ENCODE measurements at regions not wholly inside any gene's neighbourhood (a gene's known extent, or its start where the extent isn't known, plus 50 kb on each side); places are given as distances from the start of the nearest gene placed in this dataset.
"Not testable (repeated sequence)": the region's sequence is repeated elsewhere in the genome, so short reads cannot be mapped to it uniquely, and the experiment has no call there.

- ChIA-PET POLR2A (no interaction called here), CTCF (no interaction called here)
- no peak overlapping the region for H3K4me3 ChIP-seq (ENCODE audit: low read depth in 2 of 2, low read length in 2 of 2)
- ATAC-seq (no peak), DNase-seq (ENCODE audit: low read depth, low spot score) (no peak)
- no peaks in the 10 kb centered on the region for H3K4me1 ChIP-seq (ENCODE audit: control insufficient read depth, insufficient read depth, low read length)
- H3K9me3 ChIP-seq (ENCODE audit: control insufficient read depth, insufficient read depth, low read depth, low read length) = no peaks in the 10 kb centered on the region
- intact Hi-C loops (cut with micrococcal nuclease; ENCODE audit: unreplicated experiment) = no loop called here
- no peaks in the 10 kb centered on the region for H3K27me3 ChIP-seq (ENCODE audit: control insufficient read depth, insufficient read depth, low read length)
- TF ChIP-seq TCF7L2 (IDR thresholded peaks at IDR 0.05; ENCODE audit: low read depth, low read length) = no peak
- TF ChIP-seq REST (IDR thresholded peaks at IDR 0.05; ENCODE audit: insufficient read depth in 1 of 2, low read depth in 2 of 2, low read length in 1 of 2) = no peak
- TF ChIP-seq SIN3A (IDR thresholded peaks at IDR 0.05; ENCODE audit: borderline replicate concordance, insufficient read depth, low read depth, low read length) = no peak
- no peak for TF ChIP-seq CTCF (IDR thresholded peaks at IDR 0.05)
- TF ChIP-seq POLR2AphosphoS5 (IDR thresholded peaks at IDR 0.05; ENCODE audit: low read depth, low read length) = no peak
- in situ Hi-C loops (cut with HindIII; ENCODE audit: low pct_unique_long_range_greater_than_20kb, low sequenced_read_pairs) = no loop called here
- H3K27ac ChIP-seq (ENCODE audit: low read length) = no peak overlapping the region
- H3K36me3 ChIP-seq (ENCODE audit: control insufficient read depth, insufficient read depth, low read length) = no peaks in the 10 kb centered on the region
- no TSS peak for BruUV-seq (replicated peaks)
These were observed 125.7 kb upstream of the NDST3 start for GRCh38 chr4:117908306-117909207.

- TF ChIP-seq REST (IDR thresholded peaks at IDR 0.05; ENCODE audit: insufficient read depth in 1 of 2, low read depth in 2 of 2, low read length in 1 of 2) = no peak
- no peak for TF ChIP-seq POLR2AphosphoS5 (IDR thresholded peaks at IDR 0.05; ENCODE audit: low read depth, low read length)
- TF ChIP-seq CTCF (IDR thresholded peaks at IDR 0.05) = no peak
- no peak for TF ChIP-seq SIN3A (IDR thresholded peaks at IDR 0.05; ENCODE audit: borderline replicate concordance, insufficient read depth, low read depth, low read length)
- no peak for TF ChIP-seq TCF7L2 (IDR thresholded peaks at IDR 0.05; ENCODE audit: low read depth, low read length)
- DNase-seq (ENCODE audit: low read depth, low spot score) (no peak), ATAC-seq (no peak)
- Histone ChIP-seq H3K4me1 (ENCODE audit: control insufficient read depth, insufficient read depth, low read length) (no peaks in the 10 kb centered on the region), H3K36me3 (ENCODE audit: control insufficient read depth, insufficient read depth, low read length) (no peaks in the 10 kb centered on the region), H3K4me3 (ENCODE audit: low read depth in 2 of 2, low read length in 2 of 2) (no peak overlapping the region), H3K27ac (ENCODE audit: low read length) (no peak overlapping the region), H3K27me3 (ENCODE audit: control insufficient read depth, insufficient read depth, low read length) (no peaks in the 10 kb centered on the region), H3K9me3 (ENCODE audit: control insufficient read depth, insufficient read depth, low read depth, low read length) (no peaks in the 10 kb centered on the region)
- in situ Hi-C loops (cut with HindIII; ENCODE audit: low pct_unique_long_range_greater_than_20kb, low sequenced_read_pairs) (no loop called here), intact Hi-C loops (cut with micrococcal nuclease; ENCODE audit: unreplicated experiment) (no loop called here)
- BruUV-seq (replicated peaks) = no TSS peak
- POLR2A ChIA-PET = no interaction called here
- CTCF ChIA-PET = no interaction called here
These were observed 117.6 kb upstream of the NDST3 start for GRCh38 chr4:117916728-117917127.

GRCh38 chr4:117922311-117922710 lies 112.0 kb upstream of the NDST3 start:
- BruUV-seq (replicated peaks); POLR2A ChIA-PET; H3K27ac ChIP-seq (ENCODE audit: low read length); in situ Hi-C loops (cut with HindIII; ENCODE audit: low pct_unique_long_range_greater_than_20kb, low sequenced_read_pairs); DNase-seq (ENCODE audit: low read depth, low spot score); H3K4me3 ChIP-seq (ENCODE audit: low read depth in 2 of 2, low read length in 2 of 2); intact Hi-C loops (cut with micrococcal nuclease; ENCODE audit: unreplicated experiment); CTCF ChIA-PET; ATAC-seq; H3K4me1 ChIP-seq (ENCODE audit: control insufficient read depth, insufficient read depth, low read length); H3K36me3 ChIP-seq (ENCODE audit: control insufficient read depth, insufficient read depth, low read length); H3K27me3 ChIP-seq (ENCODE audit: control insufficient read depth, insufficient read depth, low read length); H3K9me3 ChIP-seq (ENCODE audit: control insufficient read depth, insufficient read depth, low read depth, low read length): not testable (repeated sequence)
